Retinal pigment epithelial cell (primary cell): ENCODE measurements at regions not wholly inside any gene's neighbourhood (a gene's known extent, or its start where the extent isn't known, plus 50 kb on each side); places are given as distances from the start of the nearest gene placed in this dataset.

ENCODE experiments used
- DNase-seq: peaks from one replicate; pipeline ENCODE4 v3.0.0-alpha.2; 2010; ENCODE audit warnings: low read depth
- H3K4me3 ChIP-seq: 2 replicates; pipeline ENCODE4 v1.5.1; 2011; ENCODE audit warnings: mild to moderate bottlenecking, low read length, control low read depth, moderate library complexity
- TF ChIP-seq, protein P1 (sequence below): conservative IDR thresholded peaks from 2 replicates; pipeline ENCODE4 v1.5.1; 2011; ENCODE audit warnings: low read depth, low read length, control low read depth, inconsistent platforms

DNA sequence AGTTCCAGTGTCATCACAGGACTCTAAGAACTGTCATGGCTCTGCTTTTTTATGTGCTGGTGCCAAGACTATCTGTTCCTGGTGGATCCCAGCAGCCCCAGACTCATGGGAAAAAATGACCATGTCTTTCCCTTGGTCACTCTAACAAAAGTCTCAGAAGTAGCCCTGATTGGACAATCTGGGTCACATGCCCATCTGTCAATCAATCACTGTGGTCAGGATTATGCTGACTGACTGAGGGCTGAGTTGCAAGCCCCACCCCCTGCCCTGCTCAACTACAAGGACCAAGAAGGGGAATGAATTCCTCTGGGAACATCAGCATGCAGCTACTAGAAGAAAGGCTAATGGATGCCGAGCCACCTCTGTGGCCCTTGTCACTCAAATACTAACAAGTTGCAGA lies 91.6 kb downstream of the EDN3 start:
- DNase-seq = no peak
- TF ChIP-seq, protein P1, sequence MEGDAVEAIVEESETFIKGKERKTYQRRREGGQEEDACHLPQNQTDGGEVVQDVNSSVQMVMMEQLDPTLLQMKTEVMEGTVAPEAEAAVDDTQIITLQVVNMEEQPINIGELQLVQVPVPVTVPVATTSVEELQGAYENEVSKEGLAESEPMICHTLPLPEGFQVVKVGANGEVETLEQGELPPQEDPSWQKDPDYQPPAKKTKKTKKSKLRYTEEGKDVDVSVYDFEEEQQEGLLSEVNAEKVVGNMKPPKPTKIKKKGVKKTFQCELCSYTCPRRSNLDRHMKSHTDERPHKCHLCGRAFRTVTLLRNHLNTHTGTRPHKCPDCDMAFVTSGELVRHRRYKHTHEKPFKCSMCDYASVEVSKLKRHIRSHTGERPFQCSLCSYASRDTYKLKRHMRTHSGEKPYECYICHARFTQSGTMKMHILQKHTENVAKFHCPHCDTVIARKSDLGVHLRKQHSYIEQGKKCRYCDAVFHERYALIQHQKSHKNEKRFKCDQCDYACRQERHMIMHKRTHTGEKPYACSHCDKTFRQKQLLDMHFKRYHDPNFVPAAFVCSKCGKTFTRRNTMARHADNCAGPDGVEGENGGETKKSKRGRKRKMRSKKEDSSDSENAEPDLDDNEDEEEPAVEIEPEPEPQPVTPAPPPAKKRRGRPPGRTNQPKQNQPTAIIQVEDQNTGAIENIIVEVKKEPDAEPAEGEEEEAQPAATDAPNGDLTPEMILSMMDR = no peak
- no peak overlapping the region for H3K4me3 ChIP-seq

DNA sequence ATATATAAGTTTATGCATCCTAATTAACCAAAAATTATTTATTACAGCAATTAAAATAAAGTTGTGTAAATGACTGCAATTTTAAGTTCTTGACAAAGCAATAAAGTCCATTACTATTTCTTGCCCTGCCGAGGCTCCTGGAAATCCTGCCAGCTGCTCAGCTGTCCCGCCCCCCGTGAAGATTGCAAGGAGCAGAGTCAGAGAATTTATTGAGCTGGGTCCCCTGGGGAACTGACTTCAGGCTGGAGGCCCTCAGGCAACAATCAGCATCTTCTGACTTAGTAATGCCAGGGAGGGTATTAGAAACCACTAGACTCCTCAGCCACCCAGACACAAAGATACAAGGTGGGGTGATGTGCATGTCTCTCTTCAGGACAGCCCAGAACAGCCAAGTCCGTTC lies 92.3 kb downstream of the EDN3 start:
- TF ChIP-seq, protein P1 = no peak
- DNase-seq = no peak
- H3K4me3 ChIP-seq = no peak overlapping the region

DNA sequence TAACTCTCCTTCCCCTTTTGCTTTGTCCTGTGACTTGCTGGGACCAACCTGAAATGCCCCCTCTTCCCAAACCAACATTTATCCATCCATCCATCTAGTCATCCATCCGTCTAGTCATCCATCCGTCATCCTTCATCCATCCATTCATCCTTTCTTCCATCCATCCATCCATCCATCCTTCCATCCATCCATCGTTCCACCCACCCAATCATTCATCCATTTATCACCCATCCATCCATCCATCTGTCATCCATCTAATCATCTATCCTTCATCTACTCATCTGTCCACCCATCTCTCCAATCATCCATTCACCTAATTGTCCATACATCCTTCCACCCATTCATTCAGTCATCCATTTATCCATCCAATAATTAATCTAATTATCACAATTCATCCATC lies 92.7 kb downstream of the EDN3 start:
- no peak overlapping the region for H3K4me3 ChIP-seq
- TF ChIP-seq, protein P1 = no peak
- no peak for DNase-seq

DNA sequence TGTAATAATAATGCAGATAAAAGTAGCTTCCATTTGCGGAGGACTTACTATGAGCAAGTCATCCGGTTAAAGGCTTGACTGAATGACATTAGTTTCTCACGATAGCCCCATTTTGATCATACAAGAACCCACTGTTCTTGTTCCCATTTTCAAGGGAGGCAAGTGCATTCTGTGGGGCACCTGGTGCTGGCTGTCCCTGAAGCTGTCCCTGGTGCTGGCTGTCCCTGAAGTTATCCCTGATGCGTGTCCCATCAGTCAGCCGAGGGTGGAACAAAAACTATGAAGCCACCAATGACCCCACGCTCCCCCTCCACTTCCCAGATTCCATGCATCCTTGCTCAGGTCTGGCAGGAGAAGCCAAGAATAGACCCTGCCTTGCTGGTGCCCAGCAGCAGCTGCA lies 95.3 kb downstream of the EDN3 start:
- DNase-seq = no peak
- H3K4me3 ChIP-seq = no peak overlapping the region
- TF ChIP-seq, protein P1 = no peak

DNA sequence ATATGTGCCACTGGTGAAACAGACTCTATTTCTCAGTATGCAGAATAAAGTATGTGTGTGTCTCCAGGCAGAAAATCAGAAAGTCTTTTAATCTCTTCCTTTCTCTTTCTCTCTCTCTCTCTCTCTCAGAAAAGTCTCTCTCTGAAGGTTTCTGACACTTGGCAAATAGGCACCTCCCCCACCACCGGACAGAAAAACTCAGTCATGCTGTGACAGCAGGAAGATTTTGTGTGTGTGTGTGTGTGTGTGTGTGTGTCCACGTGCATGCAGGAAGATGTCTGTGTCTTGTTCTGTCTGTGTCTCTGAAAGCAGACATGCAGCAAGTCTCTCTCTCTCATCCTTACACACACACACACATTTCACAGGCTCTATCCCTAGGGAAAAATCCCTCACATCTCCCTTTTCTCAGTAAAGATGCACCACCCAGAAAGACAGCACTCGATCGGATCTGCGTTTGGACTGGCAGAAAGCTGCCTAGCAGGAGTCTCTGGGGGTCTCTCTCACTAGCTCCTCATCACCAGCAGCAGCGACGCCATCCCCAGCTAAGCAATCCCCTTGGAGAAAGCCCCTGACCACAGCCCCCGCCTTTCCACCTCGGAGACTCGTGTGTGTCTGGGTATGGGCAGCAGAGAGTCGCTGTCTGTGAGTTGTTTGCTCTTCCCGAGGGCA lies 98.3 kb downstream of the EDN3 start:
- DNase-seq = no peak
- H3K4me3 ChIP-seq = no peak overlapping the region
- TF ChIP-seq, protein P1 = no peak

DNA sequence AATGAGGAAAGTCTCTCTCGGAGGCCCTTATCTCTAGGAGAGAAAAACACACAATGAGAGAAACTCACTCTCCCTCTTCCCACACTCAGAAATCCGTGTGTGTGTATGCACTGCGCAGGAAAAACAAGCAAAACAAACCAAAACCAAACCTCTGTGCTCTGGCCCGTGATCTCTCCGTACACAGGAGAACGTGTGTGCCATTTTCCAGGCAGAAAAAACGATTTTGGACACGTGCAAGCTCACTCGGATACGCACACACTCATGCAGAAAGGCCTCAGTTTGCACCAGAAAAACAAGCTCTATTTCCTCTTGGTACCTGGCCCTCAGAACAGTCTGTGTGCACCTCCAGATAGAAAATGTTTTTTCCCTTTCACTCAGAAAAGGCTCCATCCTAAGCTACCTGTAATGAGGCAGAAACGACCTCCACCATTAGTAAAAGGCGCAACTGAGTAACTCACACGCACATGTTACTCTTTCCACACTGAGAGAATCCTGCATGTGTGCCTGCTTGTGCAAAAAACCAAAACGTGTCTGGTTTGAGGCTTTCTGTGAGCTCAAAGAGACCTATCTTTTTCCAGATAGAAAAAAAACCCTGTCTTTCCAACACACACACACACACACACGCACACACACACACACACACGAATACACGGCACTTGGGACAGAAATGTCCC lies 99.2 kb downstream of the EDN3 start:
- no peak overlapping the region for H3K4me3 ChIP-seq
- DNase-seq = no peak
- TF ChIP-seq, protein P1 = no peak

DNA sequence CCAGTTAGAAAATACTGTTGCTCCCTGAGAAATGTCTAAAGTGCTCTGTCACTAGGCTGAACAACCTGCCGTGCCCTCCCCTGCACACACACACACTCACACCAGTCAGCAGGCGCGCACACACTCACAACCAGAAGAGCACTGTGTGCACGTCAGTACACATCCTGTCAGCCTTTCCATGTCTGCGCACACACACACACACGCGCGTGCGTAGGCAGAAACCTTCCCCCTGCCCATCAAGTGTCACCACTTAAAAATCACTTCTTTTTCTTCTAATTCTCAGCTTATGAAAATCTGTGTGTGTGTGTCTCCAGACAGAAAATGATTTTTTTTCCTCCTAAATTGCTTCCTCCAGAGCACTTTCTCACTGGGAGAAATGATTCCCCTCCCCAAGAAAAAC lies 100.3 kb downstream of the EDN3 start:
- no peak for DNase-seq
- no peak overlapping the region for H3K4me3 ChIP-seq
- TF ChIP-seq, protein P1 = no peak
